ENCODE measurements at regions not wholly inside any gene's neighbourhood (a gene's known extent, or its start where the extent isn't known, plus 50 kb on each side); places are given as distances from the start of the nearest gene placed in this dataset.

GRCh38 chr13:73358606-73359095 is 299.8 kb downstream of the KLF5 start:
- TF ChIP-seq POLR2AphosphoS5 (IDR thresholded peaks at IDR 0.05; ENCODE audit: low read depth, low read length) (no peak), CTCF (IDR thresholded peaks at IDR 0.05) (no peak), TCF7L2 (IDR thresholded peaks at IDR 0.05; ENCODE audit: low read depth, low read length) (no peak), REST (IDR thresholded peaks at IDR 0.05; ENCODE audit: insufficient read depth in 1 of 2, low read depth in 2 of 2, low read length in 1 of 2) (no peak)
